ENCODE measurements at regions not wholly inside any gene's neighbourhood (a gene's known extent, or its start where the extent isn't known, plus 50 kb on each side); places are given as distances from the start of the nearest gene placed in this dataset.

DNA sequence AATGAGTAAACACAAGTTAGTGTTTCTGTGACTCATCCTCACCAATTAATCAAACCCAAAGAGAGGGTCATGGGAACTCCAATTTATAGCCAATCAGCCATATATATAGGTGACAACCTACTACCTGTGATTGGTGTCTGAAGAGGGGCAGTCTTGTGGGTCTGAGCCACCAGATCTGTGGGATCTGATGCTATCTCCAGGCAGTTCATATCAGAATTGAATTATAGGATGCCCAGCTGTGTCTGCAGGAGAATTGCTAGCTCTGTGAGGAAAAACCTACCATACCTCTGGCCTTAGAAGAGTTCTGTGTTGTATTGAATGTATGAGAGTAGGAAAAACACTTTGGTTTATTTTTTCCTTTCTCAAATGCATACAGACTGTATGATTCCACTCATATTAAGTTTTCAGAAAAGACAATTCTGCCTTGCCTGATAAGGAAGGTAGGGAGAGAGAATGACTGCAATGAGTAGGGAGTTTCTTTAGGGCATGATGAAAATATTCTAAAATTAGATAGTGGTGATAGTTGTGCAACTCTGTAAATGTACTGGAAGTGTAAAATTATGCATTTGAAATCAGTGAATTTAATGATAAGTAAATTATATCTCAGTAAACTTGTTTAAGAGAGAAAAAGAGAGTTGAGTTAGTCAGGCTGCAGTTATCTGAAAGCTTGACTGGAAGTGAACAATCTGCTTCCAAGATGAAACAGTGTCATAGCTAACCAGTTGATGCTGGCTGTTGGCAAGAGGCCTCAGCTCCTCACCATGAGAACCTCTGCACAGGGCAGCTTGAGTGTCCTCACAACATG lies 274.9 kb downstream of the AUH start:
- Histone ChIP-seq H3K4me3 (ENCODE audit: insufficient read depth, low read length) (no peak overlapping the region), H3K36me3 (ENCODE audit: insufficient read depth, low read length) (no peaks in the 10 kb centered on the region), H3K27me3 (ENCODE audit: insufficient read depth, low read length) (no peaks in the 10 kb centered on the region), H3K4me1 (ENCODE audit: insufficient read depth, low read length) (no peaks in the 10 kb centered on the region), H3K79me2 (ENCODE audit: insufficient read depth, low read length) (no peaks in the 10 kb centered on the region), H3K9me3 (ENCODE audit: low read depth, low read length) (no peaks in the 10 kb centered on the region), H4K20me1 (ENCODE audit: insufficient read depth, low read length) (no peaks in the 10 kb centered on the region), H3K27ac (ENCODE audit: low read depth, low read length) (no peak overlapping the region), H2AFZ (ENCODE audit: low read length) (no peak overlapping the region), H3K4me2 (ENCODE audit: insufficient read depth, low read length) (no peak overlapping the region)
- TF ChIP-seq, protein P1, sequence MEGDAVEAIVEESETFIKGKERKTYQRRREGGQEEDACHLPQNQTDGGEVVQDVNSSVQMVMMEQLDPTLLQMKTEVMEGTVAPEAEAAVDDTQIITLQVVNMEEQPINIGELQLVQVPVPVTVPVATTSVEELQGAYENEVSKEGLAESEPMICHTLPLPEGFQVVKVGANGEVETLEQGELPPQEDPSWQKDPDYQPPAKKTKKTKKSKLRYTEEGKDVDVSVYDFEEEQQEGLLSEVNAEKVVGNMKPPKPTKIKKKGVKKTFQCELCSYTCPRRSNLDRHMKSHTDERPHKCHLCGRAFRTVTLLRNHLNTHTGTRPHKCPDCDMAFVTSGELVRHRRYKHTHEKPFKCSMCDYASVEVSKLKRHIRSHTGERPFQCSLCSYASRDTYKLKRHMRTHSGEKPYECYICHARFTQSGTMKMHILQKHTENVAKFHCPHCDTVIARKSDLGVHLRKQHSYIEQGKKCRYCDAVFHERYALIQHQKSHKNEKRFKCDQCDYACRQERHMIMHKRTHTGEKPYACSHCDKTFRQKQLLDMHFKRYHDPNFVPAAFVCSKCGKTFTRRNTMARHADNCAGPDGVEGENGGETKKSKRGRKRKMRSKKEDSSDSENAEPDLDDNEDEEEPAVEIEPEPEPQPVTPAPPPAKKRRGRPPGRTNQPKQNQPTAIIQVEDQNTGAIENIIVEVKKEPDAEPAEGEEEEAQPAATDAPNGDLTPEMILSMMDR (IDR thresholded peaks at IDR 0.05; ENCODE audit: extremely low read depth, low read depth, low read length) = no peak
- DNase-seq (ENCODE audit: insufficient read length, low spot score, missing footprints) = no peak

DNA sequence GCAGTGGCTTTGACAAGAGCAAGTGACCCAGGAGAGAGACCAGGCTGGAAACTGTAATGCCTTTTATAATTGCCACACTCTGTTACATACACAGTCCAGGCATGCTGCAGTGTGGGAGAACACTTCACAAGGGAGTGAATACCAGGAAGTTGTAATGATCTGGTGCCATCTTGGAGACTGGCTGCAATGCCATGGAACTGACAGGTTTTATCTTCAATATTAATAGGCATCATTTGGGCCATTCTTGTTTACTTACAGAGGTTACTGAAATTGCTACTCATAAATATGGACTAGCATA lies 274.3 kb downstream of the AUH start:
- Histone ChIP-seq H3K36me3 (ENCODE audit: insufficient read depth, low read length) (no peaks in the 10 kb centered on the region), H3K27me3 (ENCODE audit: insufficient read depth, low read length) (no peaks in the 10 kb centered on the region), H4K20me1 (ENCODE audit: insufficient read depth, low read length) (no peaks in the 10 kb centered on the region), H3K4me3 (ENCODE audit: insufficient read depth, low read length) (no peak overlapping the region), H3K4me1 (ENCODE audit: insufficient read depth, low read length) (no peaks in the 10 kb centered on the region), H3K9me3 (ENCODE audit: low read depth, low read length) (no peaks in the 10 kb centered on the region), H3K27ac (ENCODE audit: low read depth, low read length) (no peak overlapping the region), H2AFZ (ENCODE audit: low read length) (no peak overlapping the region), H3K4me2 (ENCODE audit: insufficient read depth, low read length) (no peak overlapping the region), H3K79me2 (ENCODE audit: insufficient read depth, low read length) (no peaks in the 10 kb centered on the region)
- no peak for DNase-seq (ENCODE audit: insufficient read length, low spot score, missing footprints)
- TF ChIP-seq, protein P1 (IDR thresholded peaks at IDR 0.05; ENCODE audit: extremely low read depth, low read depth, low read length) = no peak

DNA sequence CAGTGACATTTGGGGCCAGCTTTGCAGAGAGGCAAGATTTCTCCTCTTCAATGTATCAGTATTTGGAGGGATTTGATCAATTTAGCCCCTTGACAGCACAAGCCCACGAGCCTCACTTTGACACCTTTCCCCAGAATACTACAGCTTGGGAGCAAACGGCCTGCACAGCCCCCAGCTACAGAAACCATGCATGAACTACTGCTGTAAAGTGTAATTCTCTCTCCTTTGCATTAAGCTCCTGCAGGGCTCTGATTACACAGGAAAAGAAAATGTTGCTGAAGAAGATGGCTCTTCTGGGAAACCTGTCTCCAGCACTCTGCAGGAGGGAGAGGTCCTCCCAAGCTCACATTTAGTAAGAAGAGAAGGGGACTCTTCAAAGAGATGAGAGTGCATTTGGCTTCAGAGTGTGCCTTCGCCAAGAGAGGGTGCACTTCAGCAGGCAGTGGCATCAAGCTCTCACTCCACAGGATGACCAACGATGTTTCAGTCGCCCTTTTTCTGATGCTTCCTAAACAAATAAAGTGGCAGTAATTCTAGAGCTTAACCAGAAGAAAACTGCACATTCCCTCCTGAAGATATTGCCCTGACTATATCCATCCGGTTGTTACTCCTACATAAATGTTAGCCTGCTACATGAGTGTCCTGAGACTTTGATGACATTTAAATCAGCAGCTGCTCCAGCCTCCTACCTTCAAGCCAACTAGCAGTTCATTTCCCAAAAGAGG lies 272.2 kb downstream of the AUH start:
- H3K27ac ChIP-seq (ENCODE audit: low read depth, low read length) = peak overlapping the region; percentile 4
- H4K20me1 ChIP-seq (ENCODE audit: insufficient read depth, low read length) = no peaks in the 10 kb centered on the region
- no peaks in the 10 kb centered on the region for H3K9me3 ChIP-seq (ENCODE audit: low read depth, low read length)
- H3K79me2 ChIP-seq (ENCODE audit: insufficient read depth, low read length) = no peaks in the 10 kb centered on the region
- no peaks in the 10 kb centered on the region for H3K4me1 ChIP-seq (ENCODE audit: insufficient read depth, low read length)
- H3K4me3 ChIP-seq (ENCODE audit: insufficient read depth, low read length) = no peak overlapping the region
- H2AFZ ChIP-seq (ENCODE audit: low read length) = peak overlapping the region; percentile 57
- TF ChIP-seq, protein P1 (IDR thresholded peaks at IDR 0.05; ENCODE audit: extremely low read depth, low read depth, low read length) = peak; percentile 65
- no peak for DNase-seq (ENCODE audit: insufficient read length, low spot score, missing footprints)
- no peaks in the 10 kb centered on the region for H3K27me3 ChIP-seq (ENCODE audit: insufficient read depth, low read length)
- H3K4me2 ChIP-seq (ENCODE audit: insufficient read depth, low read length) = peak overlapping the region; percentile 14
- H3K36me3 ChIP-seq (ENCODE audit: insufficient read depth, low read length) = no peaks in the 10 kb centered on the region

DNA sequence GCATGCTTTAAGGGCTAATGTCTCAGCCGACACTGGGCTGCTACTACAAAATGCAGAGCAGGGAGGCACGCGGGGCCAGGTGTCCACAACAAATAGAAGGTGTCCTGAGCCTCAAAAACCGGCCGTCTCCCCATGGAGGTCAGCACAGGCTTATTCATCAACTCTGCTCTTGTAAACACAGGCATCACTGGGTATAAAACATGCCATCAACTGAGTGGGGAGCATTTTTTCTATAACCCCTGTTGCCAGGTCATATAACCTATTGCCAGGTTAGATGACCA lies 271.6 kb downstream of the AUH start:
- H3K27me3 ChIP-seq (ENCODE audit: insufficient read depth, low read length) = no peaks in the 10 kb centered on the region
- peak overlapping the region; percentile 4 for H3K27ac ChIP-seq (ENCODE audit: low read depth, low read length)
- H3K79me2 ChIP-seq (ENCODE audit: insufficient read depth, low read length) = no peaks in the 10 kb centered on the region
- no peaks in the 10 kb centered on the region for H3K4me1 ChIP-seq (ENCODE audit: insufficient read depth, low read length)
- no peak for DNase-seq (ENCODE audit: insufficient read length, low spot score, missing footprints)
- no peaks in the 10 kb centered on the region for H3K9me3 ChIP-seq (ENCODE audit: low read depth, low read length)
- H4K20me1 ChIP-seq (ENCODE audit: insufficient read depth, low read length) = no peaks in the 10 kb centered on the region
- H2AFZ ChIP-seq (ENCODE audit: low read length) = peak overlapping the region; percentile 57
- no peak overlapping the region for H3K4me3 ChIP-seq (ENCODE audit: insufficient read depth, low read length)
- H3K4me2 ChIP-seq (ENCODE audit: insufficient read depth, low read length) = peak overlapping the region; percentile 14
- TF ChIP-seq, protein P1 (IDR thresholded peaks at IDR 0.05; ENCODE audit: extremely low read depth, low read depth, low read length) = no peak
- no peaks in the 10 kb centered on the region for H3K36me3 ChIP-seq (ENCODE audit: insufficient read depth, low read length)

All from osteoblast (primary cell).